Activated T-cell treated with anti-CD3 and anti-CD28 coated beads, Interleukin-2, amount 50 U/mL, for 72 hours (primary cell): ENCODE measurements at regions not wholly inside any gene's neighbourhood (a gene's known extent, or its start where the extent isn't known, plus 50 kb on each side); places are given as distances from the start of the nearest gene placed in this dataset.

Experiments used
- ATAC-seq, 2 donors: fragments of 150-1000 bp; cut with Tn5 transposase; replicated peaks in 1 of 2; 2 replicates each; pipeline ENCODE4 v1.10.0; 2021; ENCODE audit warnings: moderate library complexity in 2 of 2, mild to moderate bottlenecking in 1 of 2
- DNase-seq, 2 donors: peaks; one replicate each; pipeline ENCODE4 v3.0.0; 2021 to 2022; ENCODE audit warnings: mixed read lengths in 1 of 2
- H3K27ac Mint-ChIP-seq: one replicate; pipeline ENCODE4 v1.8.0; 2022; ENCODE audit warnings: mild to moderate bottlenecking, moderate library complexity, mixed read lengths
- H3K27me3 Mint-ChIP-seq: one replicate; pipeline ENCODE4 v1.8.0; 2022; ENCODE audit warnings: low read depth, mixed read lengths
- H3K36me3 Mint-ChIP-seq, 2 donors: one replicate each; pipeline ENCODE4 v1.8.0; 2022; ENCODE audit warnings: mixed read lengths in 2 of 2, mild to moderate bottlenecking in 1 of 2; ENCODE audit not compliant: insufficient read depth in 2 of 2
- H3K4me1 Mint-ChIP-seq: one replicate; pipeline ENCODE4 v1.8.0; 2022; ENCODE audit warnings: low read depth, mixed read lengths
- H3K4me3 Mint-ChIP-seq, 2 donors: one replicate each; pipeline ENCODE4 v1.8.0; 2022; ENCODE audit warnings: mild to moderate bottlenecking in 2 of 2, mixed read lengths in 2 of 2, moderate library complexity in 2 of 2
- H3K9me3 Mint-ChIP-seq, 2 donors: one replicate each; pipeline ENCODE4 v1.8.0; 2022; ENCODE audit warnings: mixed read lengths in 2 of 2

DNA sequence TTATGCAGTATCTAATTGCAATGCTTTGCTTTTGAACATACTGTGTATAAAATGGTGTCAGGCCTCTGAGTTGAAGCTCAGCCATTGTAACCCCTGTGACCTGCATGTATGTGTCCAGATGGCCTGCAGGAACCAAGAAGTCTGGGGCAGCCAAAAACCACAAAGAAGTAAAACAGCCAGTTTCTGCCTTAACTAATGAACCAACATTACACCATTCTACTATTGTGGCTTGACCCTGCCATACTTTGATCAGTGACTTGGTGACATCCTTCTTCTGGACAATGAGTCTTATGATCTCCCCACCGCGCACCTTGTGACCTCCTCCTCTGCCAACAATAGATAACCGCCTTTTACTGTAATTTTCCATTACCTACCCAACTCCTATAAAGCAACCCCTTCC, 131.6 kb downstream of the CBLL2 start:
- H3K4me1 Mint-ChIP-seq, result no peaks in the 10 kb centered on the region
- no peak for ATAC-seq
- no peaks in the 10 kb centered on the region for H3K36me3 Mint-ChIP-seq
- no peak overlapping the region for H3K4me3 Mint-ChIP-seq
- no peaks in the 10 kb centered on the region for H3K27me3 Mint-ChIP-seq
- H3K27ac Mint-ChIP-seq, result no peak overlapping the region
- no peaks in the 10 kb centered on the region for H3K9me3 Mint-ChIP-seq
- no peak for DNase-seq

DNA sequence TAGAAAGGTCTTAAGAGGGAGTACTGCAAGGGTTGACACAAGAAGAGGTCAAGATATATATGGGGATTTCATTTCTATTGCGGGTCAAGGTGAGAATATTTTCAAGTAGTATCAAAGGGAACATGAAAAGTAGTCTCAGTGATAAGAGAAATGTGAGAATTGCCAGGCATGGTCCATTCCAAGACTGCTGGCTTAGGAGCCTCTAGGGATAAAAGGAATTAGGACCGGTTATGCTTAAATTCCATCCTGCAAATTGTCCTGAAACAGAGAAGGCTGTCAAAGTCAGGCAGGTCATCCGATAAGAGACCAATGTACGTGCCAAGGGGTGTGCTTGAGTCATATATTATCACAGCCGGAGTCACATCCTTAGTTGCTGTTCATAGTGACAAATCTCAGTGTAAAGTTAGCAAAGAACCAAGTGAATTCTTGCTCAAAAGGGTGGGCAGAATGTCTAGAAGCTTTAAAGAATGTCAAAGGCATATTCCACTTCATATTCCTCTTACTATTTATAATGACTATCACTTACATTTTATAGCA, 133.6 kb downstream of the CBLL2 start:
- Mint-ChIP-seq H3K9me3 (no peaks in the 10 kb centered on the region), H3K4me1 (no peaks in the 10 kb centered on the region)

DNA sequence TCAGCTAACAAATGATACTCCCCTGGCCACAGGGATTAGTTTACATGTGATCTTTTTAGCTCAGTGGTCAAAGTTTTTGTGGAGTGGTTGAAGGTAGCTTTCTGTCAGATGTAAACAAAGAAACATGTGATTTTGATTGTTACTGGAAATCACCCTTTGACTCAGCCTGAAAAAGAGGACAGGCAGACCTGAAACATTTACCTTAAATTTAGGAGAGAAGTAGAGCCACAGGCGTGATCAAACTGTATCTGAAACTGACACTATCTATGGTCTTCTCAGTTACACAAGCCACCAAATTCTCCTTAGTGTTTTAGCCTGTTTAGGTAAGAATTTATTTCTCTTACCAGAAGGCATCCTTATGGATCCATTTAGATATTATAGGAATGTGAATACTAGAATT, 136.7 kb downstream of the CBLL2 start:
- no peak overlapping the region for H3K4me3 Mint-ChIP-seq
- H3K4me1 Mint-ChIP-seq, result no peaks in the 10 kb centered on the region
- no peaks in the 10 kb centered on the region for H3K36me3 Mint-ChIP-seq
- ATAC-seq (no peak), DNase-seq (no peak)
- no peaks in the 10 kb centered on the region for H3K27me3 Mint-ChIP-seq
- H3K27ac Mint-ChIP-seq, result no peak overlapping the region
- H3K9me3 Mint-ChIP-seq, result no peaks in the 10 kb centered on the region

More for the DNA sequence above, 133.6 kb downstream of the CBLL2 start:
- Mint-ChIP-seq H3K27ac (no peak overlapping the region), H3K4me3 (no peak overlapping the region), H3K36me3 (no peaks in the 10 kb centered on the region), H3K27me3 (no peaks in the 10 kb centered on the region)
- DNase-seq (no peak), ATAC-seq (no peak)

DNA sequence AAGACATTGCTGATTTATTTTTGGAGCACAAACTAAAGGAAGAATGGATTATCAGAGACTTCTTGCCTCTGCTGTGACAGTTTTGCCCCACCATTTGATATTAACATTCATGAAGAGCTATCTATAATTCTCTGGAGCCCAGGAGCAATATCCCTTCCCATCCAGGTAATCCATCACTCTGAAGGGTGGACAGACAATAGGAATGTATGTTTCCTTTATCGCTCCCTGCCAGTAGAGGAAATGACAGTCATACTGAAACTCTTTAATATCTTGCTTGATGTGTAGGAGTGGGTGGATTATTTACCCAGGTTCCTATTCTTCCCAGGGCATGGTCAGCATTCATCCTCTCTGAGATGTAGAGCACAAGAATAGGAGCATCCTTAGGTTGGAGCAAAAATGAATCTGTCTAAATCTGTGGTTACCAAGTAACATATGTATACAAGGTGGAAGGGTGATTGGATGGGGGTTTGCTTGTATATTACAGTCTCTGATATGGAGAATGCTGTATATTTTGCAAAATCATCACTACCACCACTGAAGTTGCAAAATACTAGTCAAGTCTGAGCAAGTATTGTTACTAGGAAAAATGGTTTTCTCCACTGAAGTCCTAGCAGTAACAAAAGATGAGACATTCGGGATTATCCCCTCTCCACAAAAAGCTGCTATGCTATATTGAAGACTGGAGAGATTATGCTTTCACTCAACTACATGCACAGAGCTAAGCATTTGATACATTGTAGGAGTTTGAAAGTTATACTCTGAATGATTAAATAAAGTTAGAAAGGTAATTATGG, 151.6 kb downstream of the CBLL2 start:
- no peaks in the 10 kb centered on the region for H3K27me3 Mint-ChIP-seq
- H3K4me3 Mint-ChIP-seq, result no peak overlapping the region
- no peak for ATAC-seq
- H3K36me3 Mint-ChIP-seq, result no peaks in the 10 kb centered on the region
- peaks cover 0 to 2% of the 10 kb centered on the region in 2 donors for H3K9me3 Mint-ChIP-seq
- no peak overlapping the region for H3K27ac Mint-ChIP-seq
- H3K4me1 Mint-ChIP-seq, result no peaks in the 10 kb centered on the region
- DNase-seq, result no peak

DNA sequence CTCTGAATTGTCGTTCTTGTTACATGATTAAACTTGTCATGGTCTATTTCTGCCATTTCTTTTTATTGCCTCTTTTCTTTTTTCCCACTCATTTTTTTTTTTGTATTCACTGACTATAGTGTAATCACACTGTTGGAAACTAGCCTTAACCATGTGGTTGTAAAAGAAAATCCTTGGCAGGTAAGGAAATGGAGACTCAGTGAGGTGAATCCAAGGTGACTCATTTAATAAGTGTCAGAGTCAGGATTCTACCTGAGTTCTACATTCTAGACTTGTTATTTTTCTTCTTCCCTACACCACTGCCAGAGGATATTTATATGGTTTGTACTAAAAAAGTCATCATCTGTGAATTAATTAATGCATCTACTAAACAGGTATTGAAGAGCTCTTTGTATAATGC, 152.2 kb downstream of the CBLL2 start:
- ATAC-seq (no peak), DNase-seq (no peak)
- no peaks in the 10 kb centered on the region for H3K27me3 Mint-ChIP-seq

DNA sequence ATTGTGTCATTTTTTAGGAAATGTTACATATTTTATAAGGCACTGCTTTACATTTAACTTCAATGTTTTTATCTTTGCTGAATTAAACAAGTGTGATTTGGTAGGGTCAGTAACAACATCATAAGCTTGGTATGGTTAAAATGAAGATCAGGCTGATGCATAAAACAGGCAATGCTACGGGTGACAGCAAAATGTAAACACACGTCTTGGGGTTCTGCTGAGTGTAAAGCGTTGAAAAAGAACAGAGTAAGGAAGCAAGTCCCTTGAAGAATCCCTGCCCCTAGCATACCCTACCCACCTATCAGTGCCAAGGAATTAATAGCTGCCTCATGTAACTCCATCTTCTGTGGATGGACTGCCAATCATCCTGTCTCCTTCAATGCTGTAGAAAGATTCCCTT, 157.0 kb downstream of the CBLL2 start:
- no peaks in the 10 kb centered on the region for H3K27me3 Mint-ChIP-seq
- peaks cover 1 to 5% of the 10 kb centered on the region in 2 donors for H3K9me3 Mint-ChIP-seq
- H3K27ac Mint-ChIP-seq, result no peak overlapping the region
- no peaks in the 10 kb centered on the region for H3K36me3 Mint-ChIP-seq
- ATAC-seq, result no peak
- H3K4me1 Mint-ChIP-seq, result no peaks in the 10 kb centered on the region
- H3K4me3 Mint-ChIP-seq, result no peak overlapping the region
- DNase-seq, result no peak

More for the DNA sequence above, 152.2 kb downstream of the CBLL2 start:
- H3K36me3 Mint-ChIP-seq, result no peaks in the 10 kb centered on the region
- no peak overlapping the region for H3K27ac Mint-ChIP-seq
- H3K4me1 Mint-ChIP-seq, result no peaks in the 10 kb centered on the region
- peaks cover 1 to 3% of the 10 kb centered on the region in 2 donors for H3K9me3 Mint-ChIP-seq
- no peak overlapping the region for H3K4me3 Mint-ChIP-seq

DNA sequence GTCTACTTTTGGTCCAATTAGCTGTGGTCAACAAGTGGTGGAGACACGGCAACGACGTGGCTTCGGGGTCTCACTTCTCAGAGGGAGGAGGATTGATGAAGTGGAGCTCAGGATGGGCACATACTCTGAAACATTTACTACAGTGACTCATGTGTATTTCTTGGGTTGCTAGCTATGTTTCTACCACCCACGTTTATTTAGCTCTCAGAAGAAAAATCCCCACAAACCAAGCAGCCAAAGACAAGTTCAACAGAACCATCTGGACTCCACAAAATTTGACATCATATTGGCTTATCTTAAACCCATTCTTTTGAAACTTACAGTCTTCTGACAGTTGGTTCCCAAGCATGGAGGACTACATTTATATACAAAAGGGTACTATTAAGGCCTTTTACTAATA, 158.0 kb downstream of the CBLL2 start:
- DNase-seq, result no peak
- H3K4me3 Mint-ChIP-seq, result no peak overlapping the region
- no peaks in the 10 kb centered on the region for H3K27me3 Mint-ChIP-seq
- H3K27ac Mint-ChIP-seq, result no peak overlapping the region
- H3K4me1 Mint-ChIP-seq, result no peaks in the 10 kb centered on the region
- peaks cover 1 to 5% of the 10 kb centered on the region in 2 donors for H3K9me3 Mint-ChIP-seq
- H3K36me3 Mint-ChIP-seq, result no peaks in the 10 kb centered on the region
- no peak for ATAC-seq

DNA sequence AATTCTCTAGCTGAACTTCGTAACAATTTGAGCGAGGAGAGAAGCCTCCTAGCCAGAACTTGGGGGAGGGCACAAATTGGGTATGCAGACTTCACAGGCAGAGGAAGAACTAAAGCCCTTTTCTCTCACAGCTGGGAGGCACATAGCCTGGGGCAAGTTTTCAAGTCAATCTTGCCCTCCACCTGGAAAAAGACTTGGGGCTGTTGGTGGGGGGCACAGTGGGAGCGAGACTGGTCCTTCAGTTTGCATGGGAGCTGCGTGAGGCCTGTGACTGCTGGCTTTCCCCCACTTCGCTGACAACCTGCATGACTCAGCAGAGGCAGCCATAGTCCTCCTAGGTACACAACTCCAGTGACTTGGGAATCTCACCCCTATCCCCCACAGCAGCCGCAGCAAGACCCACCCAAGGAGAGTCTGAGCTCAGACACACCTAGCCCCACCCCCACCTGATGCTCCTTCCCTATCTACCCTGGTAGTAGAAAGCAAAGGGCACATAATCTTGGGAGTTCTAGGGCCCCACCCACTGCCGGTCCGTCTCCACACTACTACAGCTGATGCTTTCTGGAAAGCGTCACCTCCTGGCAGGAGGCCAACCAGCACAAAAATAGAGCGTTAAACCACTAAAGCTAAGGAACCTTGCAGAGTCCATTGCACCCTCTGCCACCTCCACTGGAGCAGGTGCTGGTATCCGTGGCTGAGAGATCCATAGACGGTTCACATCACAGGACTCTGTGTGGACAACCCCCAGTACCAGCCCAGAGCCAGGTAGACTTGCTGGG, 160.8 kb downstream of the CBLL2 start:
- no peaks in the 10 kb centered on the region for H3K4me1 Mint-ChIP-seq
- no peak overlapping the region for H3K4me3 Mint-ChIP-seq
- H3K9me3 Mint-ChIP-seq, result peaks cover 1 to 3% of the 10 kb centered on the region in 2 donors
- H3K27me3 Mint-ChIP-seq, result no peaks in the 10 kb centered on the region
- H3K36me3 Mint-ChIP-seq, result no peaks in the 10 kb centered on the region
- ATAC-seq, result no peak
- H3K27ac Mint-ChIP-seq, result no peak overlapping the region
- DNase-seq, result no peak

DNA sequence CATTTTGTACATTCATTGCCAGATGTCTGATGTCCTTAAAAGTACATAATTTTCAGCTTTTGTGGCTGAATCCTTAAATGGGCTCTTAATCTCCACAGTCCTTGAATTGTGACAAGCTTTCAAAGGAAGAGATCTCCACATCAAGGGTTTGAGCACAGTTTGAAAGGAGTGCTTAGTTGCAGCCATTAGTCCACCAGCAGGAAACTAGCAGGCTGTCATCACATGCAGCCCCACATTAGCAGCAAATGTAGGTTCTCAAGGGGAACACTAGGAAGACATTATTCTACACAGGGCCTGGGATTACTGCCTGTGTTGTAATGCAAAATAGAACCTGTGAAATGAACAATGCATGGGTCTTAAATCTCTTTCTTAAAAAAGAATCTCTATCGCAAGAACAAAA, 173.2 kb downstream of the CBLL2 start:
- DNase-seq (no peak), ATAC-seq (no peak)
- Mint-ChIP-seq H3K36me3 (peaks cover 0 to 1% of the 10 kb centered on the region in 2 donors), H3K9me3 (peaks cover 0 to 3% of the 10 kb centered on the region in 2 donors), H3K27me3 (no peaks in the 10 kb centered on the region), H3K4me3 (no peak overlapping the region), H3K27ac (no peak overlapping the region), H3K4me1 (no peaks in the 10 kb centered on the region)

DNA sequence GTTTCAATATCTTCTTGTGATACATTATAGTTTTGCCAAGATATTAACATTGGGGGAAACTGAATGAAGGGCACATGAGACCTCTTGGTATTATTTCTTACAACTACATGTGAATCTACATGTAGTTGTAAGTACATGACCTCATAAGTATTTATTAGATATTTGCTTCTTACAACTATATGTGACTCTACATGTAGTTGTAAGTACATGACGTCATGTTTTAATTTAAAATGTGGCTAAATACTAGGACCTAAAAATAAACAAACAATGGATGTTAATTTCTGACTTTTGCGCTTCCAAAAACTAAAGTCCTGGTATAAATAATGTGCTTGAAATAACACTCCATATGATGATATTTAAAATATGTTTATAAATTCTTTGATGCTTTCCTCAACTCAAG, 190.2 kb downstream of the CBLL2 start:
- Mint-ChIP-seq H3K9me3 (no peaks in the 10 kb centered on the region), H3K27ac (no peak overlapping the region), H3K36me3 (no peaks in the 10 kb centered on the region), H3K4me3 (no peak overlapping the region), H3K27me3 (no peaks in the 10 kb centered on the region), H3K4me1 (no peaks in the 10 kb centered on the region)
- ATAC-seq (no peak), DNase-seq (no peak)

DNA sequence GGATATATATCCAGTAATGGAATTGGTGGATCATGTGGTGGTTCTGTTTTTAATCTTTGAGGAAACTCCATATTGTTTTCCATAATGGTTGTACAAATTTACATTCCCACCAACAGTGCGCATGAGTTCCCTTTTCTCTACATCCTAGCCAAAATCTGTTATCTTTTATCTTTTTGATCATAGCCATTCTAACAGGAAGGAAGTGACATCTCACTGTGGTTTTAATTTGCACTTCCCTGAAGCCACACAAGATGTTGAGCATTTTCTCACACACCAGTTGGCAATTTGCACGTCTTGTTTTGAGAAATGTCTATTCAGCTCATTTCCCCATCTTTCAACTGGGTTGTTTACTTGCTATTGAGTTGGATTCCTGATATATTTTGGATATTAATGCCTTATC, 194.9 kb downstream of the CBLL2 start:
- H3K9me3 Mint-ChIP-seq, result no peaks in the 10 kb centered on the region
- no peak for DNase-seq
- no peak overlapping the region for H3K27ac Mint-ChIP-seq
- no peaks in the 10 kb centered on the region for H3K27me3 Mint-ChIP-seq
- H3K4me3 Mint-ChIP-seq, result no peak overlapping the region
- H3K36me3 Mint-ChIP-seq, result no peaks in the 10 kb centered on the region
- no peaks in the 10 kb centered on the region for H3K4me1 Mint-ChIP-seq
- no peak for ATAC-seq

DNA sequence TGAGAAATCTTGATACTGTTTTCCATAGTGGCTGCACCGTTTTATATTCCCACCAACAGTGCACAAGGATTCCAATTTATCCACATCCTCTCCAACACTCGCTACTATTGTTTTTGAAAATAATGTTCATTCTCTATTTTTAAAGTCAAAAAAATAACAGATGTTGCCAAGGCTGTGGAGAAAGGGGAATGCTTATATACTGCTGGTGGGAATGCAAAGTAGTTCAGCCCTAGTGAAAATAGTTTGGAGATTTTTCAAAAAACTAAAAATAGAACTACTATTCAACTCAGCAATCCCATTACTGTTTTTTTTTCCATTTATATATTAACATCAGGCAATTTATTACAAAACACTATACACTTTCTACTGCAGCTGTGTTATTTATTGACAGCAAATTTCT, 208.7 kb downstream of the CBLL2 start:
- H3K27ac Mint-ChIP-seq, result no peak overlapping the region
- H3K4me1 Mint-ChIP-seq, result no peaks in the 10 kb centered on the region
- H3K36me3 Mint-ChIP-seq, result no peaks in the 10 kb centered on the region
- ATAC-seq (no peak), DNase-seq (no peak)
- H3K4me3 Mint-ChIP-seq, result no peak overlapping the region
- no peaks in the 10 kb centered on the region for H3K27me3 Mint-ChIP-seq
- peaks cover 0 to 9% of the 10 kb centered on the region in 2 donors for H3K9me3 Mint-ChIP-seq

DNA sequence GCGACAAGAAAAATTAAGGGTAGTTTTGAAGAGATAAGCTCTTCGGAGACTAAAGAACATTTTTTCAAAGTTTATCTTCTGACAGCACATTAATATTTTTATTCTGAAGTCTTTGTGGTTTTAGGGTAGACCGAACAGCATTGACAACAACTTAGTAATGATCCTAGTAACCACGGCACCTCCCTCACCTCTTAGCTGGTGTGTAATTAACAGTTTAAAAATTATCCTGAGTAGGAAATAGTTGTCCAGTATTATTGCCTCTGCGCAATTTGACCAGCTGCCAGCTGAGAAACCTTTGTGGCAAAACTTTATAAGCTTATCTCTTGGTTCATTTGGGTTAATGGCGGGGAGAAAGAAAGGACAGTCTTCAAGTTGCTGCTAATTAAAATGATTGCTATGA, 213.6 kb downstream of the CBLL2 start:
- ATAC-seq, result no peak
- H3K4me3 Mint-ChIP-seq, result no peak overlapping the region
- H3K27ac Mint-ChIP-seq, result no peak overlapping the region
- H3K27me3 Mint-ChIP-seq, result no peaks in the 10 kb centered on the region
- no peaks in the 10 kb centered on the region for H3K4me1 Mint-ChIP-seq
- no peak for DNase-seq
- H3K36me3 Mint-ChIP-seq, result no peaks in the 10 kb centered on the region
- no peaks in the 10 kb centered on the region for H3K9me3 Mint-ChIP-seq
